Glomerular endothelial cell (primary cell): ENCODE measurements at regions not wholly inside any gene's neighbourhood (a gene's known extent, or its start where the extent isn't known, plus 50 kb on each side); places are given as distances from the start of the nearest gene placed in this dataset.

Experiments
- DNase-seq: peaks from one replicate; pipeline ENCODE4 v3.0.0-alpha.2; 2011; ENCODE audit warnings: low read depth, low spot score; ENCODE audit errors: extremely low read depth

- DNase-seq, result no peak
These were observed 80.4 kb upstream of the DIO3 start for GRCh38 chr14:101480747-101481530.

- no peak for DNase-seq
These were observed 79.7 kb upstream of the DIO3 start for GRCh38 chr14:101481557-101481956.

GRCh38 chr14:101482066-101482465, 79.2 kb upstream of the DIO3 start:
- no peak for DNase-seq

GRCh38 chr14:101483829-101484228, 77.5 kb upstream of the DIO3 start:
- no peak for DNase-seq

GRCh38 chr14:101489092-101489760, 72.1 kb upstream of the DIO3 start:
- no peak for DNase-seq

- DNase-seq, result no peak
These were observed 70.5 kb upstream of the DIO3 start for GRCh38 chr14:101490771-101491170.

- DNase-seq, result no peak
These were observed 69.5 kb upstream of the DIO3 start for GRCh38 chr14:101491841-101492240.

GRCh38 chr14:101492716-101493115, 68.6 kb upstream of the DIO3 start:
- no peak for DNase-seq

- DNase-seq, result no peak
These were observed 66.5 kb upstream of the DIO3 start for GRCh38 chr14:101494826-101495225.

- DNase-seq, result no peak
These were observed 66.0 kb upstream of the DIO3 start for GRCh38 chr14:101495284-101495683.

GRCh38 chr14:101495827-101496775, 65.2 kb upstream of the DIO3 start:
- DNase-seq, result no peak

GRCh38 chr14:101496776-101497683, 64.3 kb upstream of the DIO3 start:
- no peak for DNase-seq

- DNase-seq, result no peak
These were observed 63.4 kb upstream of the DIO3 start for GRCh38 chr14:101497684-101498525.

GRCh38 chr14:101498526-101498860, 62.8 kb upstream of the DIO3 start:
- no peak for DNase-seq

- no peak for DNase-seq
These were observed 62.2 kb upstream of the DIO3 start for GRCh38 chr14:101499080-101499479.

GRCh38 chr14:101499513-101499912, 61.8 kb upstream of the DIO3 start:
- no peak for DNase-seq

- DNase-seq, result no peak
These were observed 61.2 kb upstream of the DIO3 start for GRCh38 chr14:101500061-101500460.

GRCh38 chr14:101500681-101501080, 60.6 kb upstream of the DIO3 start:
- DNase-seq, result no peak

GRCh38 chr14:101501341-101501740, 60.0 kb upstream of the DIO3 start:
- DNase-seq, result no peak
